GM10266 (cell line): ENCODE measurements at regions not wholly inside any gene's neighbourhood (a gene's known extent, or its start where the extent isn't known, plus 50 kb on each side); places are given as distances from the start of the nearest gene placed in this dataset.

Experiments used
- DNase-seq: peaks from one replicate; pipeline ENCODE4 v3.0.0; 2012; ENCODE audit errors: extremely low spot score
- TF ChIP-seq, protein P1 (sequence below): IDR thresholded peaks from 2 replicates; pipeline ENCODE4 v1.5.1; 2012; ENCODE audit warnings: mild to moderate bottlenecking, low read depth; ENCODE audit not compliant: control insufficient read depth, insufficient read depth; ENCODE audit errors: missing control alignments

DNA sequence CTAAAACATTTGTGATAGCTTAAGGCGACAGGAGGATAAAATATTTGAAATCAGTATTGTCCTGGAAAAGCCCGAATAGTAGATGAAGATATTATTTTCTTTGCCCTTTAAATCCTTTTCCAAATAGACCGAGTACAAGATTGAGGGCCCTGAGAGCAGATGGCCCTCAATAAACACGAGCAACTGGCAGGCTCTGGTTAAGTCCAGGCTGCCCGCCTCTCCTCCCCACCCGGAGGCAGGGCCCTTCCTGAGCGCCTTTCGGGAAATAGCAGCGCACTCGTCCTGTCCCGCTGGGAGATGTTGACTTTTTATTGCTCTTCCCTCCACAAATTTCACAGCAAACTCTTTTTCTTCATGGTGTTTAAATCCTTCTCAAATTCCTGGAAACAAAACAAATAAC lies 50.8 kb upstream of the MAX start:
- TF ChIP-seq, protein P1, sequence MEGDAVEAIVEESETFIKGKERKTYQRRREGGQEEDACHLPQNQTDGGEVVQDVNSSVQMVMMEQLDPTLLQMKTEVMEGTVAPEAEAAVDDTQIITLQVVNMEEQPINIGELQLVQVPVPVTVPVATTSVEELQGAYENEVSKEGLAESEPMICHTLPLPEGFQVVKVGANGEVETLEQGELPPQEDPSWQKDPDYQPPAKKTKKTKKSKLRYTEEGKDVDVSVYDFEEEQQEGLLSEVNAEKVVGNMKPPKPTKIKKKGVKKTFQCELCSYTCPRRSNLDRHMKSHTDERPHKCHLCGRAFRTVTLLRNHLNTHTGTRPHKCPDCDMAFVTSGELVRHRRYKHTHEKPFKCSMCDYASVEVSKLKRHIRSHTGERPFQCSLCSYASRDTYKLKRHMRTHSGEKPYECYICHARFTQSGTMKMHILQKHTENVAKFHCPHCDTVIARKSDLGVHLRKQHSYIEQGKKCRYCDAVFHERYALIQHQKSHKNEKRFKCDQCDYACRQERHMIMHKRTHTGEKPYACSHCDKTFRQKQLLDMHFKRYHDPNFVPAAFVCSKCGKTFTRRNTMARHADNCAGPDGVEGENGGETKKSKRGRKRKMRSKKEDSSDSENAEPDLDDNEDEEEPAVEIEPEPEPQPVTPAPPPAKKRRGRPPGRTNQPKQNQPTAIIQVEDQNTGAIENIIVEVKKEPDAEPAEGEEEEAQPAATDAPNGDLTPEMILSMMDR, result no peak
- no peak for DNase-seq

DNA sequence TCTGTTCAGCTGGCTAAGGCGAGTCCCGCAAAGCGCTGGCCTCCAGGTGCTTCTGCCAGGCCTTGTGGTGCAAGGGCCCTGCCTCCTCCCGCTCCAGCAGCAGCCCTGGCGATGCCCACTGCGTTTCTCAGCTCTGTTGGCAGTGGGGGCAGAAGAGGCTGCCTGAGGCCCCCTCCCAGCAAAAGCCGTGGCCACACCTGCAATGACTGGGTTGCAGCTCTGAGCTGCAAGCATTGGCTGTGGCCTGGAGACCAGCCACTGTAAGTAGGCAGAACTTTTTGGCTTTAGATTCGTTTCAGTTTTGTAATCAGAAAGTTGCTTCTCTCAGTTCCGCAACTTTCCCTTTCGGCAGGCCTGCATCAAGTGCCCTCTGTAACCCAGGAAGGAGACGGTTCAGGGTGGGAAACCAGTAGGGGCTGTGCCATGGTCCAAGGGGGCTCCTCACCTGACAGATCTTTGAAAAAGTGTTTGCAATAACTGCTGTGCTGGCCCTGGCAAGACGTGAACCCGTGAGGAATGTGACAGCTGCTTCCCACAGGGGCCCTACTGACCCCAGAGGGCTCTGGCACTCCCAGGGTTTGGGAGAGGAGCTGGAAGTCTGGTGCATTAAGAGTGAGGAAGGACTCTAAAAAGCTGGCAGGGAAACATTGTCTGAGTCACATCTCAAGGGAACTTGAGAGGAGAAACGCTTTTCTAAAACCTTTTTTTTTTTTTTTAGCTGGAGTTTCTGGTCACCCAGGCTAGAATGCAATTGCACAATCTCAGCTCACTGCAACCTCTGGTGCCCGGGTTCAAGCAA lies 54.5 kb upstream of the MAX start:
- DNase-seq, result peak; percentile 54
- TF ChIP-seq, protein P1, result no peak

DNA sequence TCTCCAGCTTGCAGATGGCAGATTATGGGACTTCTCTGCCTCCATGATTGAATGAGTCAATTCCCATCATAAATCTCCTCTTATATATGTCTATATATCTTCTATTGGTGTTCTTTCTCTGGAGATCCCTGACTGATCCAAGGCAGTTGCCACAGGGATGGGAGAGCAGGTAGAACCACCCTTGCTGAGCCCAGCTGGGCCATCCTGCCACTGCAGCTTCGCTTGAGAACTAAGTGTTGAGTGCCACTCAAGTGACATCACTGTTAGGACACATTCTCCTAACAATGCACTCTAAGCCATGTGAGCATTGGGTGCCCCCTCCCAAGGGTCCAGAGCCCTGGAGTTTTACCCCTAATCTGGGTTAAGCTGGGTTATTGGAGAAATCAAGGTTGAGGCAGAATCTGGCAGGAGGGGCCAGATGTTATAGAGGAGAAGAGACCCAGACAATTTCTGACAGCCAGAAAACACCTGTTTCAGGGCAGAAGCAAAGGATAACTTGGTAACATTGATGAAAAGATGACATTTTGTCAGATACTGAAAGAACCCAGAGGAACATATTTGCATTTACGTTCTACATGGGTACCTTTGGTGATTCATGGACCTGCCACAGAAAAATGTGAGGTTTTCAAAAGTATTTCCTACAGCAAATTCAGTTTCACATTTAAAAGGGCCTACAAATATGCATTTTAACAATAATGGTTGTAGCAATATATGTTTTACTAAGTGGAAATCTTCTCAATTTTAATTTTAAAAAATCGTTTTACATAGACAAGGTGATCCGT lies 57.2 kb upstream of the MAX start:
- TF ChIP-seq, protein P1, result no peak
- peak; percentile 58 for DNase-seq

DNA sequence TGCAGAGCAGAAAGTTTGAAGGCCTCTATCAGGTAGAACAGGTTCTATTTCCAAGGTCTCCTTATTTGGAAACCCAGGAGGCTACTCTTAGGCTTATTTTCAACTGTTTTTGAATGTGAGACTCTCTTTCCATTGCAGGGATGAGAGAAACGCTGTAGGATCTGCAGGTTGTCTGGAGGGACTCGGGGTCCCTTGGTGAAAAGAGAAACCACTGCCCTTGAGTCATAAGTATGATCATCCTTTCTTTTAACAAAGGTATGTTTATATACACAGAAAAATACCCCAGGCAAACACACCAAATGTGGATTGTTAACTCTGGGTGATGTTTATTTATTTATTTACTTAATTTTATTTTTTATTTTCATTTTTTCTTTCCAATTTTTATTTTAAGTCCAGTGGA lies 57.8 kb upstream of the MAX start:
- TF ChIP-seq, protein P1, result no peak

DNA sequence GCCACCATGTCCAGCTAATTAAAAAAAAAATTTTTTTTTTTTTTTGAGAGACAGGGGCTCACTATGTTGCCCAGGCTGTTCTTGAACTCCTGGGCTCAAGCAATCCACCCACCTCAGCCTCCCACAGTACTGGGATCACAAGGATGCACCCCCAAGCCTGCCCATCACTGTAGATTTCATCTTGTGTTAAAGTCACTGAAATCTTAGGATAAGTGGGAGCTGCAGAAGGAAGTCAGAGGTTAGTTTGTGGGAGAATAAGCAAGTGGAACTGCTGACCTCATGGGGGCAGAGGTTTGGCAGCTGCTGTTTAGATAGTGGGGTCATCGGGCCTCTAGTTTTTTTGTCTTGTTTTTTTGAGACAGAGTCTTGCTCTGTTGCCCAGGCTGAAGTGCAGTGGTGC lies 59.7 kb upstream of the MAX start:
- no peak for DNase-seq
- TF ChIP-seq, protein P1, result no peak

More for the DNA sequence above, 57.8 kb upstream of the MAX start:
- no peak for DNase-seq

DNA sequence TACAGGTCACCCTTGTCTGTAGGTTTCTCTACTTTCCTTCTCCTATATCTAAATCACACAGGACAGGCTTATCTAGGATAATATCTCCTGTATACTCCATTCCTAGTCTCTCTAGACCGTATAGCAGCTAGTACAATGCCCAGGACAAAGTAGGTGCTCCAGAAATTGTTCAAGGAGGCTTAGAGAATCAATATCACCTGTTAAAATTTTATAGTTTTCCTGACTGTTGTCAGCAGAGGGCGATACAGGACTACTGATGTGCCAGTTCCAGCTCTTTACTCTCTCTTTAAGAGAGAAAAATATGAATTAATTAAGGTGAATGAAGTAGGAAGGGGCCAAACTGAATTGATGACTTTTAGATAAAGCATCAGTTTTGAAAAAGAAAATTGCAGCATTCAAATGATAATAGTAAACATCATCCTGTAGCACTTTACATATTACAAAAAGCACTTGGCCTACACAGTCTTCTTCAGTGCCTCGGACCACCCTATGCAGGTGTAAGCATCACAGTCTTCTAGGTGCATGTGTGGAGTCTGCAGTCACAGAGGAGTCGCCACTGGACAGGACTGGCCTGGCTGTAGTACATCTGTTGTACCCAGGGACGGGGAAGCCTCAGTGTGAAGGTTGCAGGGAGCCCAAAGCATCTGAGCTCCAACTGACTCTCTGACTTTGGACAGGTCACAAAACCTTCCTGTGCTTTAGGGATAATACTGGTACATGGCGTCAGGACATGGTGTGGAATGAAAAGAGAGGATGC lies 61.9 kb upstream of the MAX start:
- peak; percentile 51 for DNase-seq

More for the DNA sequence above, 61.9 kb upstream of the MAX start:
- TF ChIP-seq, protein P1, result peak; percentile 58
